Fibroblast of lung (primary cell): ENCODE measurements at regions not wholly inside any gene's neighbourhood (a gene's known extent, or its start where the extent isn't known, plus 50 kb on each side); places are given as distances from the start of the nearest gene placed in this dataset.

Source experiments
- DNase-seq, 2 donors: peaks; one replicate each; pipeline versions ENCODE4 v3.0.0 to v3.0.0-alpha.2; 2010; ENCODE audit warnings: low read depth in 2 of 2
- H2AFZ ChIP-seq: 2 replicates; pipeline ENCODE4 v1.5.1; 2012; ENCODE audit warnings: low read length, control low read depth, inconsistent platforms
- H3K27ac ChIP-seq: 2 replicates; pipeline ENCODE4 v1.5.1; 2011; ENCODE audit warnings: low read length, control low read depth; ENCODE audit not compliant: insufficient read depth
- H3K27me3 ChIP-seq: 2 replicates; pipeline ENCODE4 v1.5.1; 2011; ENCODE audit warnings: mild to moderate bottlenecking, low read length; ENCODE audit not compliant: control insufficient read depth, insufficient read depth
- H3K36me3 ChIP-seq: 2 replicates; pipeline ENCODE4 v1.5.1; 2011; ENCODE audit warnings: low read length; ENCODE audit not compliant: control insufficient read depth, insufficient read depth
- H3K4me1 ChIP-seq: 2 replicates; pipeline ENCODE4 v1.5.1; 2011; ENCODE audit warnings: low read length; ENCODE audit not compliant: control insufficient read depth, insufficient read depth; ENCODE audit errors: extremely low read depth
- H3K4me2 ChIP-seq: 2 replicates; pipeline ENCODE4 v1.5.1; 2011; ENCODE audit warnings: low read length, control low read depth; ENCODE audit not compliant: insufficient read depth; ENCODE audit errors: extremely low read depth
- H3K4me3 ChIP-seq, 4 experiments: fragments of 200-600 bp in 1 of 4; sonication (generic) in 1 of 4; replicated peaks in 1 of 4; 2 replicates each; pipeline ENCODE4 v1.5.1; 2011 to 2016; ENCODE audit warnings: low read length in 4 of 4, low read depth in 3 of 4, mild to moderate bottlenecking in 3 of 4, control low read depth in 2 of 4, inconsistent platforms in 1 of 4, mixed read lengths in 1 of 4; ENCODE audit not compliant: insufficient read depth in 1 of 4; ENCODE audit errors: control extremely low read depth in 1 of 4
- H3K79me2 ChIP-seq: 2 replicates; pipeline ENCODE4 v1.5.1; 2012; ENCODE audit warnings: mild to moderate bottlenecking, low read length, inconsistent platforms; ENCODE audit not compliant: control insufficient read depth, insufficient read depth
- H3K9ac ChIP-seq: 2 replicates; pipeline ENCODE4 v1.5.1; 2011; ENCODE audit warnings: mild to moderate bottlenecking, low read length, control low read depth; ENCODE audit not compliant: insufficient read depth
- H3K9me3 ChIP-seq: 2 replicates; pipeline ENCODE4 v1.5.1; 2012; ENCODE audit warnings: low read depth, low read length; ENCODE audit not compliant: control insufficient read depth, insufficient read depth
- H4K20me1 ChIP-seq: 2 replicates; pipeline ENCODE4 v1.5.1; 2011; ENCODE audit warnings: low read length; ENCODE audit not compliant: control insufficient read depth, insufficient read depth; ENCODE audit errors: extremely low read depth
- CTCF ChIP-seq, 2 donors: IDR thresholded peaks in 1 of 2; conservative IDR thresholded peaks in 1 of 2; 1 replicate in 1 of 2; 2 replicates in 1 of 2; pipeline ENCODE4 v1.5.1; 2011 to 2012; ENCODE audit warnings: low read length in 2 of 2, control low read depth in 1 of 2, inconsistent platforms in 1 of 2, low read depth in 1 of 2, mild to moderate bottlenecking in 1 of 2
- EZH2 ChIP-seq: IDR thresholded peaks from 2 replicates; pipeline ENCODE4 v1.5.1; 2012; ENCODE audit warnings: low read length, control low read depth, mild to moderate bottlenecking; ENCODE audit errors: missing control alignments

GRCh38 chr3:82596805-82597204 lies 835.4 kb upstream of the GBE1 start:
- TF ChIP-seq CTCF (conservative IDR thresholded peaks at IDR 0.05 in 1 of 2, IDR thresholded peaks at IDR 0.05 in 1 of 2; ENCODE audit: low read depth in 1 of 2, low read length in 2 of 2) (no peak), EZH2 (no peak)
- Histone ChIP-seq H3K4me2 (no peak overlapping the region), H3K9me3 (no peaks in the 10 kb centered on the region), H3K79me2 (no peaks in the 10 kb centered on the region), H3K36me3 (no peaks in the 10 kb centered on the region), H3K9ac (no peak overlapping the region), H3K4me1 (no peaks in the 10 kb centered on the region), H3K27ac (no peak overlapping the region), H3K4me3 (no peak overlapping the region), H3K27me3 (no peaks in the 10 kb centered on the region), H4K20me1 (no peaks in the 10 kb centered on the region), H2AFZ (no peak overlapping the region)
- DNase-seq = no peak

GRCh38 chr3:82595530-82595929 lies 834.1 kb upstream of the GBE1 start:
- Histone ChIP-seq H4K20me1 (no peaks in the 10 kb centered on the region), H3K36me3 (no peaks in the 10 kb centered on the region), H3K4me2 (no peak overlapping the region), H3K4me1 (no peaks in the 10 kb centered on the region), H3K27me3 (no peaks in the 10 kb centered on the region), H3K4me3 (no peak overlapping the region), H3K9ac (no peak overlapping the region), H3K79me2 (no peaks in the 10 kb centered on the region), H3K9me3 (no peaks in the 10 kb centered on the region), H2AFZ (no peak overlapping the region), H3K27ac (no peak overlapping the region)
- no peak for DNase-seq
- TF ChIP-seq EZH2 (no peak), CTCF (conservative IDR thresholded peaks at IDR 0.05 in 1 of 2, IDR thresholded peaks at IDR 0.05 in 1 of 2; ENCODE audit: low read depth in 1 of 2, low read length in 2 of 2) (no peak)

- TF ChIP-seq CTCF (conservative IDR thresholded peaks at IDR 0.05 in 1 of 2, IDR thresholded peaks at IDR 0.05 in 1 of 2; ENCODE audit: low read depth in 1 of 2, low read length in 2 of 2) = no peak
- no peak for TF ChIP-seq EZH2
- Histone ChIP-seq H3K9me3 (no peaks in the 10 kb centered on the region), H3K27ac (no peak overlapping the region), H3K4me2 (no peak overlapping the region), H2AFZ (no peak overlapping the region), H3K4me3 (no peak overlapping the region), H3K79me2 (no peaks in the 10 kb centered on the region), H3K9ac (no peak overlapping the region), H4K20me1 (no peaks in the 10 kb centered on the region), H3K4me1 (no peaks in the 10 kb centered on the region), H3K36me3 (no peaks in the 10 kb centered on the region), H3K27me3 (no peaks in the 10 kb centered on the region)
- no peak for DNase-seq
Observed at GRCh38 chr3:82587174-82587573, 825.7 kb upstream of the GBE1 start.
